ENCODE measurements at regions not wholly inside any gene's neighbourhood (a gene's known extent, or its start where the extent isn't known, plus 50 kb on each side); places are given as distances from the start of the nearest gene placed in this dataset.

GRCh38 chr13:106129273-106129672, 406.2 kb downstream of the EFNB2 start:
- DNase-seq (ENCODE audit: low spot score): no peak

- DNase-seq (ENCODE audit: low spot score): no peak
Measured at GRCh38 chr13:106122234-106122633, 413.2 kb downstream of the EFNB2 start.

GRCh38 chr13:106121173-106121754, 414.2 kb downstream of the EFNB2 start:
- peak; percentile 59 for DNase-seq (ENCODE audit: low spot score)

- no peak for DNase-seq (ENCODE audit: low spot score)
Measured at GRCh38 chr13:106118996-106119395, 416.5 kb downstream of the EFNB2 start.

GRCh38 chr13:106118050-106118449, 417.4 kb downstream of the EFNB2 start:
- DNase-seq (ENCODE audit: low spot score): peak; percentile 53

GRCh38 chr13:106117640-106118039, 417.8 kb downstream of the EFNB2 start:
- DNase-seq (ENCODE audit: low spot score): no peak

GRCh38 chr13:106117035-106117434, 418.4 kb downstream of the EFNB2 start:
- no peak for DNase-seq (ENCODE audit: low spot score)

GRCh38 chr13:106115081-106115480, 420.4 kb downstream of the EFNB2 start:
- no peak for DNase-seq (ENCODE audit: low spot score)

GRCh38 chr13:106113796-106114195, 421.7 kb downstream of the EFNB2 start:
- no peak for DNase-seq (ENCODE audit: low spot score)

- DNase-seq (ENCODE audit: low spot score): no peak
Measured at GRCh38 chr13:106112191-106112590, 423.3 kb downstream of the EFNB2 start.

- no peak for DNase-seq (ENCODE audit: low spot score)
Measured at GRCh38 chr13:106110241-106110855, 425.1 kb downstream of the EFNB2 start.

- no peak for DNase-seq (ENCODE audit: low spot score)
Measured at GRCh38 chr13:106109391-106109791, 426.1 kb downstream of the EFNB2 start.

- no peak for DNase-seq (ENCODE audit: low spot score)
Measured at GRCh38 chr13:106108346-106108745, 427.1 kb downstream of the EFNB2 start.

GRCh38 chr13:106107061-106107460, 428.4 kb downstream of the EFNB2 start:
- no peak for DNase-seq (ENCODE audit: low spot score)

- no peak for DNase-seq (ENCODE audit: low spot score)
Measured at GRCh38 chr13:106105153-106105552, 430.3 kb downstream of the EFNB2 start.

- no peak for DNase-seq (ENCODE audit: low spot score)
Measured at GRCh38 chr13:106104281-106104901, 431.1 kb downstream of the EFNB2 start.

- no peak for DNase-seq (ENCODE audit: low spot score)
Measured at GRCh38 chr13:106103779-106104178, 431.7 kb downstream of the EFNB2 start.

- DNase-seq (ENCODE audit: low spot score): no peak
Measured at GRCh38 chr13:106102786-106103185, 432.7 kb downstream of the EFNB2 start.

- no peak for DNase-seq (ENCODE audit: low spot score)
Measured at GRCh38 chr13:106101201-106101600, 434.3 kb downstream of the EFNB2 start.

GRCh38 chr13:106100171-106100919, 435.1 kb downstream of the EFNB2 start:
- no peak for DNase-seq (ENCODE audit: low spot score)

GRCh38 chr13:106099765-106100164, 435.7 kb downstream of the EFNB2 start:
- DNase-seq (ENCODE audit: low spot score): no peak

- no peak for DNase-seq (ENCODE audit: low spot score)
Measured at GRCh38 chr13:106098778-106099177, 436.7 kb downstream of the EFNB2 start.

- no peak for DNase-seq (ENCODE audit: low spot score)
Measured at GRCh38 chr13:106096661-106097092, 438.8 kb downstream of the EFNB2 start.
